ENCODE measurements at regions not wholly inside any gene's neighbourhood (a gene's known extent, or its start where the extent isn't known, plus 50 kb on each side); places are given as distances from the start of the nearest gene placed in this dataset.

GRCh38 chr7:34269084-34269483 is 363.7 kb downstream of the BMPER start:
- TF ChIP-seq, protein P1, sequence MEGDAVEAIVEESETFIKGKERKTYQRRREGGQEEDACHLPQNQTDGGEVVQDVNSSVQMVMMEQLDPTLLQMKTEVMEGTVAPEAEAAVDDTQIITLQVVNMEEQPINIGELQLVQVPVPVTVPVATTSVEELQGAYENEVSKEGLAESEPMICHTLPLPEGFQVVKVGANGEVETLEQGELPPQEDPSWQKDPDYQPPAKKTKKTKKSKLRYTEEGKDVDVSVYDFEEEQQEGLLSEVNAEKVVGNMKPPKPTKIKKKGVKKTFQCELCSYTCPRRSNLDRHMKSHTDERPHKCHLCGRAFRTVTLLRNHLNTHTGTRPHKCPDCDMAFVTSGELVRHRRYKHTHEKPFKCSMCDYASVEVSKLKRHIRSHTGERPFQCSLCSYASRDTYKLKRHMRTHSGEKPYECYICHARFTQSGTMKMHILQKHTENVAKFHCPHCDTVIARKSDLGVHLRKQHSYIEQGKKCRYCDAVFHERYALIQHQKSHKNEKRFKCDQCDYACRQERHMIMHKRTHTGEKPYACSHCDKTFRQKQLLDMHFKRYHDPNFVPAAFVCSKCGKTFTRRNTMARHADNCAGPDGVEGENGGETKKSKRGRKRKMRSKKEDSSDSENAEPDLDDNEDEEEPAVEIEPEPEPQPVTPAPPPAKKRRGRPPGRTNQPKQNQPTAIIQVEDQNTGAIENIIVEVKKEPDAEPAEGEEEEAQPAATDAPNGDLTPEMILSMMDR (conservative IDR thresholded peaks at IDR 0.05; ENCODE audit: low read depth, low read length), result no peak
- no peak for DNase-seq (ENCODE audit: low read depth)

DNA sequence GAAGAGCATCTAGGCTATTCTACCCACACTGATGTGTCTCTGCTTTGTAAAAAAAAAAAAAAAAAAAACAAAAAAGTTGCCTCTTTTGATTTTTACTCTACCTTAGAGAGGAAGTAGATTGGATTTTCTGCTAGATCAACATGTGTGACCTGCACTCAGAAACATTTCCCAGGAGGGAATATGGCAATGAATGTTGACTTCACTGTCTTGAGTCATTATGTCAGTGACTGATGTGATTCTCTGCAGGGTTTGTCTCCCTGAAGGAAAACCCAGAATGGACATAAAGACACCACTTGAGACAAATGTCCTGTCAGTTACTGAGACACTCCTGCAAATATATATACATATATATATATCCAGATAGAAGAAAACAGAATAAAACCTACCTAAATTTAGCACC is 370.3 kb downstream of the BMPER start:
- no peak overlapping the region for H3K4me3 ChIP-seq (ENCODE audit: low read length)
- TF ChIP-seq, protein P1 (conservative IDR thresholded peaks at IDR 0.05; ENCODE audit: low read depth, low read length), result no peak
- no peak for DNase-seq (ENCODE audit: low read depth)

More at GRCh38 chr7:34269084-34269483, 363.7 kb downstream of the BMPER start:
- H3K4me3 ChIP-seq (ENCODE audit: low read length), result no peak overlapping the region

DNA sequence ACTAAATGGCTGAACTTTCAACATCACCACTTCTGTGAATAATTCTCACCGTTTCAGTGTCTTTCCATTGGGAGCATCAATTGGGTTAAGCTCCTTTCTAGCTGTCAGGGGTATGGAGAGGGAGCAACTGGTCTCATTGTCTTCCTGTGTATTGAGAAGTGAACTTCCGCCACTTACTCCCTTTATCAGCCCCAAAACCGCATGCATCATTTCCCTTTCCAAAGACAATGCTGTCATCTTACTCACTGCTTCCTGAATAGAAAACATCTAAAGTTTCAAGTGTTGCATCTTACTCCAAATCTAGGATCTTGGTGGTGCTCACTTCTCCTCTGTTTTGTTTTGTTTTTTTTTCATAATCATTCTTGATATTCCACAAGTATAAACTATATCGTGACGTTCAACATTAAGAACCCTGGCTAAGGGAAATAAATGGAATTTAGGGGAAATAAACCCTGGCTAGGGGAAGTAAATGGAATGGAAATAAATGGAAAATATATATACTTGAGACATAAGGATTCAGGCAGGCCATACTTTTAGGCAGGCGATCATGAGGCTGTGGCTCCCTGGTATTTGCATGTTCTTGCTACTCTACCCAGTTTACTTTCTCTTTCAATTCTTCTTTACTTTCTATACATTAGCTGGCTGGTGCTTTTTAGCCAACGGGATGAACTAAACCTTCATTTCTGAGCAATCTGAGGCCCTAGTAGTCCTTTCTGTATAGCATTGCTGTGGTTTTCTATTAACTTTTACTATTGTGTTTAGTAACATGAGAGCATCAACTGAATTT is 371.9 kb downstream of the BMPER start:
- TF ChIP-seq, protein P1 (conservative IDR thresholded peaks at IDR 0.05; ENCODE audit: low read depth, low read length), result no peak
- H3K4me3 ChIP-seq (ENCODE audit: low read length), result no peak overlapping the region
- DNase-seq (ENCODE audit: low read depth), result no peak

DNA sequence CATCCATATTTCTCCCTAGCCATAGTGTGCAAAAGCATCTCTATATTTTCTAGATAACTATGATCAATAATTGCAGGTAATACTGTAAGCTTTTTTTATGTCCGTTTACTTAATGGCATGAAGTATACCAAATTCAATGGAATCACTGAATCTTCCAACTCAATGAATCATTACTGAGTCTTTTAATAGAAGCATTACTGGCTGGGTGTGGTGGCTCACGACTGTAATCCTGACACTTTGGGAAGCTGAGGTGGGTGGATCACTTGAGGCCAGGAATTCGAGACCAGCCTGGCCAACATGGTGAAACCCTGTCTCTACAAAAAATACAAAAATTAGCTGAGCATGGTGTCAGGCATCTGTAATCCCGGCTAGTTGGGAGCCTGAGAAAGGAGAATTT is 372.5 kb downstream of the BMPER start:
- no peak overlapping the region for H3K4me3 ChIP-seq (ENCODE audit: low read length)
- TF ChIP-seq, protein P1 (conservative IDR thresholded peaks at IDR 0.05; ENCODE audit: low read depth, low read length), result no peak
- no peak for DNase-seq (ENCODE audit: low read depth)

DNA sequence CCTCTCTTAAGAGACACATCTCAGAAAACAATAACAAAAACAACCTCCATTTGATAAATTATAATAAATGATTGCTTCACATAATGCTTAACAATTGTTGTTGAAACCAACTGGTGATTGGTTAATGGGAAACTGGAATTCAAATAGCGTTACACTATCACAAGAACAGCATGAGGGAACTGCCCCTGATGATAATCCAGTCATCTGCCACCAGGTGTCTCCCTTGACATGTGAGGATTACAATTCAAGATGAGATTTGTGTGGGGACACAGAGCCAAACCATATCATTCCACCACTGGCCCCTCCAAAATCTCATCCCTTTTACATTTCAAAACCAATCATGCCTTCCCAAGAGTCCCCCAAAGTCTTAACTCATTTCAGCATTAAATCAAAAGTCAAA is 375.9 kb downstream of the BMPER start:
- TF ChIP-seq, protein P1 (conservative IDR thresholded peaks at IDR 0.05; ENCODE audit: low read depth, low read length), result no peak
- H3K4me3 ChIP-seq (ENCODE audit: low read length), result no peak overlapping the region
- no peak for DNase-seq (ENCODE audit: low read depth)

GRCh38 chr7:34282271-34282670 is 375.7 kb upstream of the NPSR1 start:
- no peak overlapping the region for H3K4me3 ChIP-seq (ENCODE audit: low read length)
- TF ChIP-seq, protein P1 (conservative IDR thresholded peaks at IDR 0.05; ENCODE audit: low read depth, low read length), result no peak
- no peak for DNase-seq (ENCODE audit: low read depth)

DNA sequence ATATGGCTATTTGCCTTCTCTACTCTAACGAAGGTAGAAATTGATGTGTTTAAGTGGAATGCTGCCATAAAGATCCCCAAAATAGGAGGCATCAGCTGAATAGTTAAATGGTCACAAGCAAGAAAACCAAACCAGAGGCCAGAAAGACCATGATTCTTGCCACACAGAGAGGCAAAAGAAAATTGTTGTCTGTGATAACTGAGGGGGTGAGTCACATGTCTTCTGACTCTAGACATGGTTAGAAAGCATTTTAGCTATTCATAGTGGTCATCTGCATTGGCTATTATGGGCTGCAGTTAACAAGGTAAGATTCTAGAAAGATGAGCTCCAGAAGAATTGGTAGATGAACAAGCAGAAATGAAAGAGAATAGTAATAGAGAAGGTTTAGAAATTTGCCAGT is 361.4 kb upstream of the NPSR1 start:
- TF ChIP-seq, protein P1 (conservative IDR thresholded peaks at IDR 0.05; ENCODE audit: low read depth, low read length), result no peak
- H3K4me3 ChIP-seq (ENCODE audit: low read length), result no peak overlapping the region
- DNase-seq (ENCODE audit: low read depth), result no peak

Measured in retinal pigment epithelial cell (primary cell).